CD4-positive, alpha-beta T cell treated with Interleukin-15 for 1 hour (primary cell): ENCODE measurements at regions not wholly inside any gene's neighbourhood (a gene's known extent, or its start where the extent isn't known, plus 50 kb on each side); places are given as distances from the start of the nearest gene placed in this dataset.
"Not testable (repeated sequence)": the region's sequence is repeated elsewhere in the genome, so short reads cannot be mapped to it uniquely, and the experiment has no call there.

Experiments
- DNase-seq: peaks from one replicate; pipeline ENCODE4 v3.0.0-alpha.2; 2020

- DNase-seq = no peak
These were observed 188.9 kb upstream of the RPS23 start for GRCh38 chr5:82466986-82467561.

- no peak for DNase-seq
These were observed 187.1 kb upstream of the RPS23 start for GRCh38 chr5:82465235-82465634.

GRCh38 chr5:82459626-82460025, 181.5 kb upstream of the RPS23 start:
- no peak for DNase-seq

- DNase-seq = not testable (repeated sequence)
These were observed 177.2 kb upstream of the RPS23 start for GRCh38 chr5:82455317-82455716.

GRCh38 chr5:82448374-82448773, 170.2 kb upstream of the RPS23 start:
- no peak for DNase-seq

- DNase-seq = no peak
These were observed 169.8 kb upstream of the RPS23 start for GRCh38 chr5:82447913-82448312.

- DNase-seq = no peak
These were observed 168.7 kb upstream of the RPS23 start for GRCh38 chr5:82446809-82447208.

GRCh38 chr5:82445726-82446335, 167.7 kb upstream of the RPS23 start:
- DNase-seq = no peak

GRCh38 chr5:82439750-82440445, 161.7 kb upstream of the RPS23 start:
- DNase-seq = no peak

GRCh38 chr5:82437565-82437964, 159.4 kb upstream of the RPS23 start:
- DNase-seq = not testable (repeated sequence)

- no peak for DNase-seq
These were observed 158.1 kb upstream of the RPS23 start for GRCh38 chr5:82436291-82436690.

- DNase-seq = not testable (repeated sequence)
These were observed 156.8 kb upstream of the RPS23 start for GRCh38 chr5:82434696-82435660.

- DNase-seq = no peak
These were observed 148.5 kb upstream of the RPS23 start for GRCh38 chr5:82426464-82427154.

GRCh38 chr5:82425591-82425990, 147.4 kb upstream of the RPS23 start:
- no peak for DNase-seq

- DNase-seq = no peak
These were observed 146.1 kb upstream of the RPS23 start for GRCh38 chr5:82424211-82424610.

GRCh38 chr5:82422751-82423181, 144.6 kb upstream of the RPS23 start:
- DNase-seq = no peak

- no peak for DNase-seq
These were observed 144.0 kb upstream of the RPS23 start for GRCh38 chr5:82422001-82422740.

GRCh38 chr5:82421119-82421518, 143.0 kb upstream of the RPS23 start:
- no peak for DNase-seq

- DNase-seq = not testable (repeated sequence)
These were observed 142.4 kb upstream of the RPS23 start for GRCh38 chr5:82420524-82420923.

GRCh38 chr5:82419559-82420332, 141.6 kb upstream of the RPS23 start:
- DNase-seq = no peak

GRCh38 chr5:82418608-82418950, 140.4 kb upstream of the RPS23 start:
- no peak for DNase-seq
